ENCODE measurements at regions not wholly inside any gene's neighbourhood (a gene's known extent, or its start where the extent isn't known, plus 50 kb on each side); places are given as distances from the start of the nearest gene placed in this dataset.

DNA sequence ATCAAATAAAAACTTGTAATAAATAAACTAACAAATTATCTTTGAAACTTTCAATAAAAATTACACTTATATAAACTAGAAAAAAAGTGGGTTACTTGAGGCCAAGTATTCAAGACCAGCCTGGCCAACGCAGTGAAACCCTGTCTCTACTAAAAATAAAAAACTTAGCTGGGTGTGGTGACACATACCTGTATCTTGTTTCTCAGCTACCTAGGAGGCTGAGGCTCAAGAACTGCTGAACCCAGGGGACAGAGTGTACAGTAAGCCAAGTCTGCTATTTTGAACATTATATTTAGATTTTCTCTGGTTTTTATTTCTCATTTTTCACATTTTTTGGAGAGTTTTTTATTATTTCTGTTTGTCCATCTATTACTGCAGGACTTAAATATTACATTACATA lies 1397.6 kb upstream of the B3GALT2 start:
- no peak for DNase-seq (ENCODE audit: low spot score)
- Histone ChIP-seq H3K4me3 (ENCODE audit: severe bottlenecking) (no peak overlapping the region), H3K9me3 (ENCODE audit: severe bottlenecking) (no peaks in the 10 kb centered on the region), H3K36me3 (ENCODE audit: low read depth) (no peaks in the 10 kb centered on the region), H3K4me1 (ENCODE audit: insufficient read depth, poor library complexity, severe bottlenecking) (no peaks in the 10 kb centered on the region), H3K27me3 (ENCODE audit: insufficient read depth, poor library complexity, severe bottlenecking) (no peaks in the 10 kb centered on the region), H3K27ac (ENCODE audit: poor library complexity, severe bottlenecking) (no peak overlapping the region)
- no peak for TF ChIP-seq CTCF (IDR thresholded peaks at IDR 0.05; ENCODE audit: poor library complexity, severe bottlenecking)
- no peak for ATAC-seq (ENCODE audit: low read depth)

GRCh38 chr1:194570476-194570875 lies 1384.1 kb upstream of the B3GALT2 start:
- Histone ChIP-seq H3K27ac (ENCODE audit: poor library complexity, severe bottlenecking) (no peak overlapping the region), H3K36me3 (ENCODE audit: low read depth) (no peaks in the 10 kb centered on the region), H3K27me3 (ENCODE audit: insufficient read depth, poor library complexity, severe bottlenecking) (no peaks in the 10 kb centered on the region), H3K4me3 (ENCODE audit: severe bottlenecking) (no peak overlapping the region), H3K4me1 (ENCODE audit: insufficient read depth, poor library complexity, severe bottlenecking) (no peaks in the 10 kb centered on the region), H3K9me3 (ENCODE audit: severe bottlenecking) (no peaks in the 10 kb centered on the region)
- no peak for TF ChIP-seq CTCF (IDR thresholded peaks at IDR 0.05; ENCODE audit: poor library complexity, severe bottlenecking)
- no peak for DNase-seq (ENCODE audit: low spot score)
- no peak for ATAC-seq (ENCODE audit: low read depth)

DNA sequence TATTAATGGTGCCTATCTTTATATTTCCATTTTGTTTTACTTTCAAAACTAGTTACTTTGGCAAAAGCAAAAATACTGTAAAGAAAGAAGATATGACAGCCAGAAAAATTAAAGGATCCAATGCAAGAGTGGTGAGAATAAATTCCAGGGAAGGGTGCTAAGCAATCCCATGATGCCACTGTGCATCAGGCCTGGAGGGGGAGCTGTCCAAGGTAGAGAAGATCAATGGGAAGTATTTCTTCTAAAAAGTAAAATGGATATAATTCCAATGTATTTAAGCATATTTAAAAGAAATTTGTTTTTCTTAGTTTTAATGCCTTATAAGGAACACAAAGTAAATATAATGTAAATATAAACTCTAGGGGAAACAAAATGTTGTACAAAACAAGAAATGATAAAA lies 1382.2 kb upstream of the B3GALT2 start:
- no peak for ATAC-seq (ENCODE audit: low read depth)
- DNase-seq (ENCODE audit: low spot score): no peak
- no peaks in the 10 kb centered on the region for H3K9me3 ChIP-seq (ENCODE audit: severe bottlenecking)

DNA sequence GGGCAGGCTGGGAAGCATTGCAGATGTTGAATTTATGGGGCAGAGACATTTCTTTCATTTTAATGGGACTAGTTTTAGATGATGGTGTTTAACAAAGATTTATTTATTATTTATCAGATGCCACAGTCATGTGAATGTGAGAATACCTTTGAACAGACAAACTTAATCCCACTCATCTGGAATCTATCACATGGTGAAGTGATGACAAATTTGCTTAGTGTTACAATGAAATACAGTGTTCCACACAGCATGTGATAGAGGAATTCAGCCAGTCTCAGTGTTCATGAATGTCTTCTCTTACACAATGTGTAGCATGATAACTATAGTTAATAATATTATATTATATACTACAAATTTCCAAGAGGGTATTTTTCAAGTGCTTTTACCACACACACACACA lies 1361.7 kb upstream of the B3GALT2 start:
- Histone ChIP-seq H3K27ac (ENCODE audit: poor library complexity, severe bottlenecking) (no peak overlapping the region), H3K9me3 (ENCODE audit: severe bottlenecking) (no peaks in the 10 kb centered on the region), H3K27me3 (ENCODE audit: insufficient read depth, poor library complexity, severe bottlenecking) (no peaks in the 10 kb centered on the region), H3K36me3 (ENCODE audit: low read depth) (no peaks in the 10 kb centered on the region), H3K4me1 (ENCODE audit: insufficient read depth, poor library complexity, severe bottlenecking) (no peaks in the 10 kb centered on the region), H3K4me3 (ENCODE audit: severe bottlenecking) (no peak overlapping the region)
- ATAC-seq (ENCODE audit: low read depth) (no peak), DNase-seq (ENCODE audit: low spot score) (no peak)
- TF ChIP-seq CTCF (IDR thresholded peaks at IDR 0.05; ENCODE audit: poor library complexity, severe bottlenecking): no peak

More for the DNA sequence above, 1382.2 kb upstream of the B3GALT2 start:
- H3K4me3 ChIP-seq (ENCODE audit: severe bottlenecking): no peak overlapping the region
- no peaks in the 10 kb centered on the region for H3K27me3 ChIP-seq (ENCODE audit: insufficient read depth, poor library complexity, severe bottlenecking)
- H3K36me3 ChIP-seq (ENCODE audit: low read depth): no peaks in the 10 kb centered on the region
- no peak overlapping the region for H3K27ac ChIP-seq (ENCODE audit: poor library complexity, severe bottlenecking)
- no peak for TF ChIP-seq CTCF (IDR thresholded peaks at IDR 0.05; ENCODE audit: poor library complexity, severe bottlenecking)
- no peaks in the 10 kb centered on the region for H3K4me1 ChIP-seq (ENCODE audit: insufficient read depth, poor library complexity, severe bottlenecking)

DNA sequence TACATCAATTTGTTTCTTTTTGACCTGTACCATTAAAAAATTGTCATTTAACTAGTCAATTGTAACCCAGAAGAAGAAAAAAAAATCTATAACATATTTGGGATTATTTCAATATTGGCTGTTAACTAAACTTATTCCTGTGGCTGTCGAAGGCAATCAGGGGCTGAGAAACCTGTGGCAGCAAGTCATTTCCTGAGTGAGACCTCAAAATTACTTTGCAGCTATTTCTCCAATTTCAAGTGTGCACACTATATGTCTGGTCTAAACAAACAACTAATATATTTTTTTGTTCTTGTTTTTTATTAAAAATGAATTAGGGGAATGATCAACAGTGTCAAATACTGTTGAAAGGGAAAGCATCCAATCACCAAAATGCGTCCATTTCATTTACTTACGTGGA lies 1357.6 kb upstream of the B3GALT2 start:
- no peaks in the 10 kb centered on the region for H3K36me3 ChIP-seq (ENCODE audit: low read depth)
- DNase-seq (ENCODE audit: low spot score) (no peak), ATAC-seq (ENCODE audit: low read depth) (no peak)
- no peak overlapping the region for H3K4me3 ChIP-seq (ENCODE audit: severe bottlenecking)
- no peaks in the 10 kb centered on the region for H3K4me1 ChIP-seq (ENCODE audit: insufficient read depth, poor library complexity, severe bottlenecking)
- no peak overlapping the region for H3K27ac ChIP-seq (ENCODE audit: poor library complexity, severe bottlenecking)
- H3K27me3 ChIP-seq (ENCODE audit: insufficient read depth, poor library complexity, severe bottlenecking): no peaks in the 10 kb centered on the region
- H3K9me3 ChIP-seq (ENCODE audit: severe bottlenecking): no peaks in the 10 kb centered on the region
- TF ChIP-seq CTCF (IDR thresholded peaks at IDR 0.05; ENCODE audit: poor library complexity, severe bottlenecking): no peak

Measured in RWPE2 (cell line).